ENCODE measurements at regions not wholly inside any gene's neighbourhood (a gene's known extent, or its start where the extent isn't known, plus 50 kb on each side); places are given as distances from the start of the nearest gene placed in this dataset.

GRCh38 chr3:10583798-10584708 lies 78.7 kb upstream of the ATP2B2 start:
- DNase-seq (ENCODE audit: extremely low read depth, low read depth) = no peak

- DNase-seq (ENCODE audit: extremely low read depth, low read depth) = no peak
These were observed 80.6 kb upstream of the ATP2B2 start for GRCh38 chr3:10585945-10586344.

GRCh38 chr3:10594915-10595314 lies 89.5 kb upstream of the ATP2B2 start:
- DNase-seq (ENCODE audit: extremely low read depth, low read depth) = peak; percentile 71

GRCh38 chr3:10596746-10597448 lies 91.5 kb upstream of the ATP2B2 start:
- no peak for DNase-seq (ENCODE audit: extremely low read depth, low read depth)

GRCh38 chr3:10597733-10598132 lies 92.3 kb upstream of the ATP2B2 start:
- DNase-seq (ENCODE audit: extremely low read depth, low read depth) = no peak

GRCh38 chr3:10599017-10599416 lies 93.6 kb upstream of the ATP2B2 start:
- DNase-seq (ENCODE audit: extremely low read depth, low read depth) = no peak

- no peak for DNase-seq (ENCODE audit: extremely low read depth, low read depth)
These were observed 94.1 kb upstream of the ATP2B2 start for GRCh38 chr3:10599444-10599843.

GRCh38 chr3:10600296-10600714 lies 94.9 kb upstream of the ATP2B2 start:
- DNase-seq (ENCODE audit: extremely low read depth, low read depth) = no peak

GRCh38 chr3:10600726-10601125 lies 95.3 kb upstream of the ATP2B2 start:
- DNase-seq (ENCODE audit: extremely low read depth, low read depth) = no peak

GRCh38 chr3:10601151-10601856 lies 95.9 kb upstream of the ATP2B2 start:
- no peak for DNase-seq (ENCODE audit: extremely low read depth, low read depth)

- DNase-seq (ENCODE audit: extremely low read depth, low read depth) = no peak
These were observed 96.5 kb upstream of the ATP2B2 start for GRCh38 chr3:10601857-10602230.

GRCh38 chr3:10602271-10602670 lies 96.9 kb upstream of the ATP2B2 start:
- DNase-seq (ENCODE audit: extremely low read depth, low read depth) = no peak

- DNase-seq (ENCODE audit: extremely low read depth, low read depth) = no peak
These were observed 97.7 kb upstream of the ATP2B2 start for GRCh38 chr3:10602769-10603768.

- no peak for DNase-seq (ENCODE audit: extremely low read depth, low read depth)
These were observed 103.7 kb upstream of the ATP2B2 start for GRCh38 chr3:10609134-10609533.

GRCh38 chr3:10614168-10614567 lies 108.8 kb upstream of the ATP2B2 start:
- DNase-seq (ENCODE audit: extremely low read depth, low read depth) = no peak

- DNase-seq (ENCODE audit: extremely low read depth, low read depth) = no peak
These were observed 110.3 kb upstream of the ATP2B2 start for GRCh38 chr3:10615715-10616114.

GRCh38 chr3:10616321-10616720 lies 110.9 kb upstream of the ATP2B2 start:
- no peak for DNase-seq (ENCODE audit: extremely low read depth, low read depth)

GRCh38 chr3:10619989-10620832 lies 114.8 kb upstream of the ATP2B2 start:
- DNase-seq (ENCODE audit: extremely low read depth, low read depth) = no peak

- DNase-seq (ENCODE audit: extremely low read depth, low read depth) = no peak
These were observed 115.4 kb upstream of the ATP2B2 start for GRCh38 chr3:10620833-10621082.
